ENCODE measurements at regions not wholly inside any gene's neighbourhood (a gene's known extent, or its start where the extent isn't known, plus 50 kb on each side); places are given as distances from the start of the nearest gene placed in this dataset.

DNA sequence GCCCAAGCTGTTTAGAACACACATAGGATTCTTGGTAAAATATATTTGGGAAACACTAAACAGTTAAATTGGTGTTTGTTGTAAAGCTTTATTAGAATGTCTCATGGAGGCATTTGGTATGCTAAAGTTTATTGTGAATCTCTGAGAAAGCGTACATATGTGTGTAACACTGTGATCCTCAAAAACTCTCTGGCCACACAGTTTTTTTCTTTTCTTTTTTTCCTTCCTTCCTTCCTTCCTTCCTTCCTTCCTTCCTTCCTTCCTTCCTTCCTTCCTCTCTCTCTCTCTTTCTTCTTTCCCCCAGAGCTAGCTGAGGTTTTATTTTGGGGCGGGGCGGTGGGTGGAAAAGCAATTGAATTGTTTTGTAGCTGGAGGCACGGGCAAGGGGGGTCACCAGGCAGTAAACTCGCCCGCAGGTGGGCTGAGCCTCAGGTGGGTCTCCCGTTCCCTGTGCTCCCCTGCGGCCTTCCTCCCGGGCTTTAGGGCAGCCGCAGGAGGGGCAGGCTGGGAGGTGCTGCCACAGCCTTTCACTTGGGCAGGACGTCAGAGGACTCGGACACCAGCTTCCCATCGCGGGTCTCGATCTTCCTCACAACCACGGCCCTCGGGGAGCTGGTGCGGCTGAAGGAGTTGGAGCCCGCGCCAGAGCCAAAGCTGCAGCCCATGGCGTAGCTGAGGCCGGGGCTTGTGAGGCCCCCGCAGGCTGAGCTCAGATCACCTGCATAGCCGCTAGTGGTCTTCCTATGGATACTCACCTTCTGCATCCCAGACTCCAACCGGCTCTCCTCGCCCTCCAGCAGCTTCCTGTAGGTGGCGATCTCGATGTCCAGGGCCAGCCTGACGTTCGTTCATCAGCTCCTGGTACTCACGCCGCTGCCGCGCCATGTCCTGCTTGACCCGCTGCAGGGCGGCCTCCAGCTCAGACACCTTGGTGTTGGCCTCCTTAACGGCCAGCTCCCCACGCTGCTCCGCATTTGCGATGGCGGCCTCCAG lies 459.0 kb downstream of the GATA3 start:
- DNase-seq (peak in 1 of 5 donors; percentile 61), FAIRE-seq (no peak)
- TF ChIP-seq CTCF (IDR thresholded peaks at IDR 0.05; ENCODE audit: borderline replicate concordance, extremely low read depth, insufficient read depth) = no peak
- Histone ChIP-seq H3K27ac (ENCODE audit: low read depth in 2 of 2, low read length in 2 of 2) (no peak overlapping the region), H3K4me1 (ENCODE audit: control insufficient read depth in 2 of 3, insufficient read depth in 2 of 3, low read depth in 1 of 3, low read length in 3 of 3) (no peaks in the 10 kb centered on the region), H3K27me3 (ENCODE audit: control insufficient read depth, insufficient read depth, low read length) (no peaks in the 10 kb centered on the region), H3K36me3 (ENCODE audit: control insufficient read depth in 2 of 3, insufficient read depth in 3 of 3, low read length in 3 of 3) (no peaks in the 10 kb centered on the region), H3K9ac (ENCODE audit: low read length in 3 of 3) (no peak overlapping the region), H3K9me3 (ENCODE audit: control insufficient read depth in 2 of 3, insufficient read depth in 1 of 3, low read length in 3 of 3) (no peaks in the 10 kb centered on the region), H3K4me3 (ENCODE audit: low read length in 3 of 3) (no peak overlapping the region)
- intact Hi-C loops (cut with DNase I) = no loop called here

DNA sequence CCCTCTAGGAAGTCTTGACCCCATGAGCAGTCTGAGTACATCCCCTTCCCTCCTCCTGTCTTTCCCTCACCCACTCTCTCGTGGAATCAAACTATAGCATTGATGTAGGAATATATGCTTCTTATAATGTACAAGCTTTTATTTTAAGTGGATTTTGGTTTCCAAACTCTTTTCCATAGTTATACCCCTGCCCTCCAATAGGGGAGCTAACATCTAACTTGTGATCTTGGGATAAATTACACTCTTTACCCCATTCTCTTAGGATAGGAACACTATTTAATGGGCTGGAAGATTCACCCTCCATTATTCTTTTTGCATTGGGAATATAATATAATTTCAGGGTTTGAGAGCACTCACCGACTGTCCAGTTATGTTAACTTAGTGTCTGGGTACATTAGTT lies 465.9 kb downstream of the GATA3 start:
- FAIRE-seq (no peak), DNase-seq (no peak)
- no peaks in the 10 kb centered on the region for H3K9me3 ChIP-seq (ENCODE audit: control insufficient read depth in 2 of 3, insufficient read depth in 1 of 3, low read length in 3 of 3)
- H3K9ac ChIP-seq (ENCODE audit: low read length in 3 of 3) = no peak overlapping the region
- no peak for TF ChIP-seq CTCF (IDR thresholded peaks at IDR 0.05; ENCODE audit: borderline replicate concordance, extremely low read depth, insufficient read depth)
- no peak overlapping the region for H3K4me3 ChIP-seq (ENCODE audit: low read length in 3 of 3)
- H3K27ac ChIP-seq (ENCODE audit: low read depth in 2 of 2, low read length in 2 of 2) = no peak overlapping the region
- no peaks in the 10 kb centered on the region for H3K36me3 ChIP-seq (ENCODE audit: control insufficient read depth in 2 of 3, insufficient read depth in 3 of 3, low read length in 3 of 3)
- intact Hi-C loops (cut with DNase I) = no loop called here
- no peaks in the 10 kb centered on the region for H3K4me1 ChIP-seq (ENCODE audit: control insufficient read depth in 2 of 3, insufficient read depth in 2 of 3, low read depth in 1 of 3, low read length in 3 of 3)
- no peaks in the 10 kb centered on the region for H3K27me3 ChIP-seq (ENCODE audit: control insufficient read depth, insufficient read depth, low read length)

DNA sequence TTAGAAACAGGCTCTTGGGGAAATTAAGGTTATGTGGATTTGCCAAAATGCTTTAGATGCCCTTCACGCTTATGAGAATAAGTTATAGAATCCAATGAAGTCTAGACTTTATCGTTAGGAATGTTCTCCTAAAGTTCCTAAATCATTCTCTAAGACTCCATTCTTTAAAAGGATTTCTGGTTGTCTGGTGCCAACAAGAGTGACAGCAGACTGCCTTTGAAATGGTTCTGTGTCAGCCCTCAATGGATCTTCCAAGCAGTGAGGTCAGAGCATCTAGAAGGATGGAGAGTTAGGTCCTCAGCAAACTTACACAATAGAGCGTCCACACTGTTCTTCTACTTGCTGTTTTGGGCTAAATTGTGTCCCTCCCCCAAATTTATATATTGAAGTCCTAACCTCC lies 473.3 kb downstream of the GATA3 start:
- intact Hi-C loops (cut with DNase I) = no loop called here
- Histone ChIP-seq H3K36me3 (ENCODE audit: control insufficient read depth in 2 of 3, insufficient read depth in 3 of 3, low read length in 3 of 3) (no peaks in the 10 kb centered on the region), H3K4me3 (ENCODE audit: low read length in 3 of 3) (no peak overlapping the region), H3K27me3 (ENCODE audit: control insufficient read depth, insufficient read depth, low read length) (no peaks in the 10 kb centered on the region), H3K4me1 (ENCODE audit: control insufficient read depth in 2 of 3, insufficient read depth in 2 of 3, low read depth in 1 of 3, low read length in 3 of 3) (no peaks in the 10 kb centered on the region), H3K27ac (ENCODE audit: low read depth in 2 of 2, low read length in 2 of 2) (no peak overlapping the region), H3K9me3 (ENCODE audit: control insufficient read depth in 2 of 3, insufficient read depth in 1 of 3, low read length in 3 of 3) (no peaks in the 10 kb centered on the region), H3K9ac (ENCODE audit: low read length in 3 of 3) (no peak overlapping the region)
- TF ChIP-seq CTCF (IDR thresholded peaks at IDR 0.05; ENCODE audit: borderline replicate concordance, extremely low read depth, insufficient read depth) = no peak
- DNase-seq (no peak), FAIRE-seq (no peak)

All from kidney (tissue), 13 donors.